Cardiac muscle cell (in vitro differentiated cells and primary cell): ENCODE measurements at regions not wholly inside any gene's neighbourhood (a gene's known extent, or its start where the extent isn't known, plus 50 kb on each side); places are given as distances from the start of the nearest gene placed in this dataset.

Experiments used
- DNase-seq, 2 donors: peaks; one replicate each; pipeline versions ENCODE4 v3.0.0 to v3.0.0-alpha.2; 2010 to 2017; ENCODE audit warnings: low read depth in 1 of 2, low spot score in 1 of 2
- H3K27ac ChIP-seq: fragments of 200-600 bp; sonication (generic); 2 replicates; pipeline ENCODE4 v1.5.1; 2016
- H3K27me3 ChIP-seq: fragments of 200-600 bp; sonication (generic); 2 replicates; pipeline ENCODE4 v1.6.0; 2016; ENCODE audit warnings: control low read depth
- H3K36me3 ChIP-seq: fragments of 200-600 bp; sonication (generic); 2 replicates; pipeline ENCODE4 v1.5.1; 2016; ENCODE audit warnings: control low read depth
- H3K4me1 ChIP-seq: fragments of 200-600 bp; sonication (generic); 2 replicates; pipeline ENCODE4 v1.8.1; 2017; ENCODE audit warnings: low read depth, mild to moderate bottlenecking, mixed run types
- H3K4me3 ChIP-seq: fragments of 200-600 bp; sonication (generic); 2 replicates; pipeline ENCODE4 v1.5.1; 2016; ENCODE audit warnings: mild to moderate bottlenecking
- H3K9me3 ChIP-seq: fragments of 200-600 bp; sonication (generic); 2 replicates; pipeline ENCODE4 v1.5.1; 2017; ENCODE audit warnings: low read depth, mild to moderate bottlenecking, control low read depth
- TF ChIP-seq, protein P1 (sequence below): IDR thresholded peaks from 2 replicates; pipeline ENCODE4 v1.5.1; 2012; ENCODE audit warnings: low read depth, mild to moderate bottlenecking, low read length

DNA sequence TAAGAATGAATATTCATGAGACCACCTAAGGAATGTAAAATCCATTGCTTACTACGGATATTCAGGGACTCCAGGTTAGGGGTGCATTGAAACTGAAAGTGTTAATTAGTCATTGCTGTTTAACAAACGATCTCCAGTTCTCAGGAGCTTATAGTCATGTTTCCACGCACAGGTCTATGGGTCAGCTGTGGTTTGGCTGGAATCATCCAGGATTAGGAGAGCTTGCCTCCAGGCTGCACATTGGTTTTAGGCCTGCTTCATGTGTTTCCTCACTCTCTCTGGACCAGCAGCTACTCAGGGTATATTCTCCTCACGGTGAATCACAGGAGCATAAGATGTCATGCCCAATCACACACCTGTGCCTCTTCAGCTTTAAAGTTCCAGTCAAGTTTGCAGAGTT is 98.9 kb downstream of the ATXN3L start:
- DNase-seq = peak in 1 of 2 donors; percentile 44
- H3K27ac ChIP-seq = no peak overlapping the region
- H3K36me3 ChIP-seq = no peaks in the 10 kb centered on the region
- no peak overlapping the region for H3K4me3 ChIP-seq
- H3K9me3 ChIP-seq = no peaks in the 10 kb centered on the region
- no peaks in the 10 kb centered on the region for H3K27me3 ChIP-seq
- no peaks in the 10 kb centered on the region for H3K4me1 ChIP-seq
- TF ChIP-seq, protein P1, sequence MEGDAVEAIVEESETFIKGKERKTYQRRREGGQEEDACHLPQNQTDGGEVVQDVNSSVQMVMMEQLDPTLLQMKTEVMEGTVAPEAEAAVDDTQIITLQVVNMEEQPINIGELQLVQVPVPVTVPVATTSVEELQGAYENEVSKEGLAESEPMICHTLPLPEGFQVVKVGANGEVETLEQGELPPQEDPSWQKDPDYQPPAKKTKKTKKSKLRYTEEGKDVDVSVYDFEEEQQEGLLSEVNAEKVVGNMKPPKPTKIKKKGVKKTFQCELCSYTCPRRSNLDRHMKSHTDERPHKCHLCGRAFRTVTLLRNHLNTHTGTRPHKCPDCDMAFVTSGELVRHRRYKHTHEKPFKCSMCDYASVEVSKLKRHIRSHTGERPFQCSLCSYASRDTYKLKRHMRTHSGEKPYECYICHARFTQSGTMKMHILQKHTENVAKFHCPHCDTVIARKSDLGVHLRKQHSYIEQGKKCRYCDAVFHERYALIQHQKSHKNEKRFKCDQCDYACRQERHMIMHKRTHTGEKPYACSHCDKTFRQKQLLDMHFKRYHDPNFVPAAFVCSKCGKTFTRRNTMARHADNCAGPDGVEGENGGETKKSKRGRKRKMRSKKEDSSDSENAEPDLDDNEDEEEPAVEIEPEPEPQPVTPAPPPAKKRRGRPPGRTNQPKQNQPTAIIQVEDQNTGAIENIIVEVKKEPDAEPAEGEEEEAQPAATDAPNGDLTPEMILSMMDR = no peak

DNA sequence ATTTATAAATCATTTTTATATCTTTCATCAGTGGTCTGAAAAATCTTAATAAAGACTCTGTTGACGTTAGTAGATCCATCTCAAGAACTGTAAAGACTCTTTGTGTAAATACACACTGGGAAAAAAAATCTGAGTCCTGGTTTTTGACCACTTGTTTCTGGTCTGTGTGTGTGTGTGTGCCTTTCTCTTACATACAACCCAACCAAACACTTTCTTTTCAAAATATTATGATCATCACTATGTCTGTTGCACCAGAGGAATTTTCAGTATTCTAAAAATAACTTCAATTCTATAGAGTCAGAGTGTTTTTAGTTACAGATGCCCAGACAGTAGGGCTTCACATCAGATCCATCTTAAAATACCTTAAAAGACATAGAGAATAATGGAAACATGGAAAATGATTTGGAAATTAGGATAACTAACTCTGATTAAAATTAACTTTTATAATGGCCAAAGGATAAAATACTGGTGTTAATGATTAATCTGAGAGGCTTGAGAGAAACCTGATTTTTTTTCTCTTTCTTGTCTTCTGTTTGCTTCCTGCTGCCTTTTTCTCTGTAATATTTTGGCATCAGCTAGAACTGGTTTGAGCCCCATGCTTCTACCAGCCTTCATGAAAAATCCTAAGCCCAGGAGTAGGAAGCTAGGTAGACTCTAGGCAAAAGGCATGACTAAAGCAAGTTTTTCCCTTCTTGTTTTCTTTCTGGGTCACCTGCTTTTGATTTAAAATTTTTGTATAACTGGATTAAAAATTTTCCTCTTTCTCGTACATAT is 99.7 kb downstream of the ATXN3L start:
- Histone ChIP-seq H3K27ac (no peak overlapping the region), H3K4me3 (no peak overlapping the region), H3K27me3 (no peaks in the 10 kb centered on the region), H3K36me3 (no peaks in the 10 kb centered on the region), H3K9me3 (no peaks in the 10 kb centered on the region), H3K4me1 (no peaks in the 10 kb centered on the region)
- TF ChIP-seq, protein P1 = no peak
- DNase-seq = no peak

DNA sequence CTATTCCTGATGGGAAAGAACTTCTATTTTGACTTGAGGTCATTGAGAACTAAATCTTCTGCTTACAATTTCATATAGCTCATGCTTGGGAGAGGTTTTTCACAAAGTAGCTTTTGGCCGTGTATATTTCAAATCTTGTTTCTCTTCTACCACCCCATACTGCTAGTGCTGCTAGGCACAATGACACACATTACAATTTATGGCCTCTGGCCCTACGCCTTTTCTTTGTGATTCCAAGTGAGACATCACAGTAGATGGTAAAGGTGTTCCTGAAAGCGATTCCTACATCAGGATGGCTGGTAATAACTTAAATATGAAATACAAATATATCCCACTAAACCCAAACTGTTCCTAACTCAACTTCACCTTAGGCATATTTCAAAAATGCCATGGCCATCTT is 101.1 kb downstream of the ATXN3L start:
- no peak for DNase-seq
- Histone ChIP-seq H3K4me1 (no peaks in the 10 kb centered on the region), H3K27me3 (no peaks in the 10 kb centered on the region), H3K27ac (no peak overlapping the region), H3K36me3 (no peaks in the 10 kb centered on the region), H3K9me3 (no peaks in the 10 kb centered on the region), H3K4me3 (no peak overlapping the region)
- TF ChIP-seq, protein P1 = no peak

DNA sequence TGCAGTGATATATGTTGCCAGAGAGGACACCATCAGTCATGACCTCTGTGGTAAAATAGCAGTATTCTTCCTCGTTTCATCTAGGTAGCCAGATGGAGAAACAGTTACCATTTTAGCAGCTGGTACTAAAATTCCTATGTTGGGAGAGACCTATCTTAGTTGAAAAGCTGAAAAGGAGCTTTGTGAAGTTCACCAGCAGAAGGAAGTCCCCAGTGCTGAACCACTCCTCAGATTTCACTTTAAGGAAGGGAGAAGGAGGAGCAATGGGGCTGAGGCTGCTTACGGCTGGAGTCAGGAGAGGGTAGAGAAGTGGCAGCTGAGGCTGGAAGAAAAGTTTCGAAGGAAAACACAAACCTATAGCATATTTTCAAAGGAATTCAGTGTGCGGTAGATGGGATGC is 103.7 kb downstream of the ATXN3L start:
- H3K4me3 ChIP-seq = no peak overlapping the region
- TF ChIP-seq, protein P1 = no peak
- H3K27me3 ChIP-seq = no peaks in the 10 kb centered on the region
- no peak overlapping the region for H3K27ac ChIP-seq
- H3K36me3 ChIP-seq = no peaks in the 10 kb centered on the region
- no peaks in the 10 kb centered on the region for H3K9me3 ChIP-seq
- DNase-seq = no peak
- H3K4me1 ChIP-seq = no peaks in the 10 kb centered on the region

DNA sequence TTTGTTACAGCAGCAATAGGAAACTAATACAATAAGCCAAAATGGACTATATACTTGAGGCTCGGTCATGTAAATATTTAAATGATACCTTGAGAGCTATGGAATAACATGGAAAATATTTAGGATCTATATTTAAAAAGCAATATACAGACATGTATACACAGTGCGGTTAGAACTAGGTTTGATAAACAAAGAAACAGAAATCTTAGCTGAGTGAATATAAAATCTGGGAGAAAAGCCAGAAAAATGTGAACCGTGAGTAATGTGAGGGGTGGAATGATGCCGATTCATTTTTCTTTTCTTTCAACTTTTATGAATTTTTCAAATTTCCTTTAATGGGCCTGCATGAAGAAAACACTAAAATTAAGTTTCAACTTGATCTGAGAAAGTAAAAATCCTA is 104.1 kb downstream of the ATXN3L start:
- Histone ChIP-seq H3K36me3 (no peaks in the 10 kb centered on the region), H3K27me3 (no peaks in the 10 kb centered on the region), H3K9me3 (no peaks in the 10 kb centered on the region), H3K4me3 (no peak overlapping the region), H3K27ac (no peak overlapping the region), H3K4me1 (no peaks in the 10 kb centered on the region)
- TF ChIP-seq, protein P1 = no peak
- DNase-seq = peak in 1 of 2 donors; percentile 47
